Effector CD8-positive, alpha-beta T cell (primary cell): ENCODE measurements at regions not wholly inside any gene's neighbourhood (a gene's known extent, or its start where the extent isn't known, plus 50 kb on each side); places are given as distances from the start of the nearest gene placed in this dataset.
"Not testable (repeated sequence)": the region's sequence is repeated elsewhere in the genome, so short reads cannot be mapped to it uniquely, and the experiment has no call there.

ENCODE experiments used
- DNase-seq: peaks from one replicate; lab custom pipeline; 2025; lab: John Stamatoyannopoulos, UW

GRCh38 chr7:20839196-20839735 lies 52.6 kb upstream of the SP8 start:
- no peak for DNase-seq

- DNase-seq, result no peak
Observed at GRCh38 chr7:20839987-20840386, 53.3 kb upstream of the SP8 start.

- no peak for DNase-seq
Observed at GRCh38 chr7:20846791-20847190, 60.1 kb upstream of the SP8 start.

GRCh38 chr7:20858951-20859350 lies 72.3 kb upstream of the SP8 start:
- no peak for DNase-seq

GRCh38 chr7:20861468-20861867 lies 74.8 kb upstream of the SP8 start:
- no peak for DNase-seq

- no peak for DNase-seq
Observed at GRCh38 chr7:20862554-20862953, 75.9 kb upstream of the SP8 start.

- DNase-seq, result no peak
Observed at GRCh38 chr7:20864221-20864620, 77.5 kb upstream of the SP8 start.

GRCh38 chr7:20865684-20866083 lies 79.0 kb upstream of the SP8 start:
- no peak for DNase-seq

GRCh38 chr7:20870977-20871376 lies 84.3 kb upstream of the SP8 start:
- DNase-seq, result no peak

- DNase-seq, result no peak
Observed at GRCh38 chr7:20892776-20893175, 106.1 kb upstream of the SP8 start.

GRCh38 chr7:20894806-20895205 lies 108.1 kb upstream of the SP8 start:
- no peak for DNase-seq

- no peak for DNase-seq
Observed at GRCh38 chr7:20895563-20895962, 108.9 kb upstream of the SP8 start.

GRCh38 chr7:20896996-20897395 lies 110.3 kb upstream of the SP8 start:
- DNase-seq, result no peak

- no peak for DNase-seq
Observed at GRCh38 chr7:20906801-20907453, 120.2 kb upstream of the SP8 start.

- no peak for DNase-seq
Observed at GRCh38 chr7:20911081-20911480, 124.4 kb upstream of the SP8 start.

- no peak for DNase-seq
Observed at GRCh38 chr7:20913853-20914252, 127.2 kb upstream of the SP8 start.

GRCh38 chr7:20916311-20916710 lies 129.6 kb upstream of the SP8 start:
- DNase-seq, result no peak

- no peak for DNase-seq
Observed at GRCh38 chr7:20917603-20918002, 130.9 kb upstream of the SP8 start.

- DNase-seq, result no peak
Observed at GRCh38 chr7:20918156-20918555, 131.5 kb upstream of the SP8 start.

- DNase-seq, result not testable (repeated sequence)
Observed at GRCh38 chr7:20927178-20927577, 140.5 kb upstream of the SP8 start.

- DNase-seq, result no peak
Observed at GRCh38 chr7:20927976-20928375, 141.3 kb upstream of the SP8 start.

- DNase-seq, result no peak
Observed at GRCh38 chr7:20929199-20929598, 142.5 kb upstream of the SP8 start.

- no peak for DNase-seq
Observed at GRCh38 chr7:20931739-20932138, 145.1 kb upstream of the SP8 start.
